Ascending aorta (tissue), 2 donors: ENCODE measurements at regions not wholly inside any gene's neighbourhood (a gene's known extent, or its start where the extent isn't known, plus 50 kb on each side); places are given as distances from the start of the nearest gene placed in this dataset.
A peak's percentile ranks its signal among the peaks of the same experiment; 100 is the strongest.

Experiments used
- DNase-seq, 2 donors: peaks; one replicate each; pipeline ENCODE4 v3.0.0-alpha.2; 2019; ENCODE audit warnings: low spot score in 2 of 2
- H3K27ac ChIP-seq, 2 donors: fragments of 200-600 bp; sonication (generic); one replicate each; pipeline ENCODE4 v1.5.1; 2016 to 2017; ENCODE audit warnings: mild to moderate bottlenecking in 1 of 2
- H3K27me3 ChIP-seq: fragments of 200-600 bp; sonication (generic); one replicate; pipeline ENCODE4 v1.5.1; 2017
- H3K36me3 ChIP-seq, 2 donors: fragments of 200-600 bp; sonication (generic); one replicate each; pipeline ENCODE4 v1.5.1; 2016
- H3K4me1 ChIP-seq, 2 donors: fragments of 200-600 bp; sonication (generic); one replicate each; pipeline ENCODE4 v1.5.1; 2016 to 2017; ENCODE audit warnings: mild to moderate bottlenecking in 1 of 2
- H3K4me3 ChIP-seq, 2 donors: fragments of 200-600 bp; sonication (generic); one replicate each; pipeline ENCODE4 v1.5.1; 2016 to 2017; ENCODE audit warnings: mild to moderate bottlenecking in 1 of 2
- H3K9me3 ChIP-seq, 2 donors: fragments of 200-600 bp; sonication (generic); one replicate each; pipeline ENCODE4 v1.5.1; 2016
- intact Hi-C: fragments of 100-400 bp; cut with DNase I; formaldehyde crosslinking; loops from one replicate; pipeline ENCODE4 v1.15.1; 2023
- TF ChIP-seq, protein P1 (sequence below), 3 experiments: fragments of 200-600 bp in 2 of 3; fragments of 450-650 bp in 1 of 3; sonication (generic) in 2 of 3; IDR thresholded peaks; one replicate each; pipeline ENCODE4 v1.5.1; 2016 to 2019; ENCODE audit warnings: antibody characterized with exemption in 3 of 3, mild to moderate bottlenecking in 1 of 3, moderate library complexity in 1 of 3

DNA sequence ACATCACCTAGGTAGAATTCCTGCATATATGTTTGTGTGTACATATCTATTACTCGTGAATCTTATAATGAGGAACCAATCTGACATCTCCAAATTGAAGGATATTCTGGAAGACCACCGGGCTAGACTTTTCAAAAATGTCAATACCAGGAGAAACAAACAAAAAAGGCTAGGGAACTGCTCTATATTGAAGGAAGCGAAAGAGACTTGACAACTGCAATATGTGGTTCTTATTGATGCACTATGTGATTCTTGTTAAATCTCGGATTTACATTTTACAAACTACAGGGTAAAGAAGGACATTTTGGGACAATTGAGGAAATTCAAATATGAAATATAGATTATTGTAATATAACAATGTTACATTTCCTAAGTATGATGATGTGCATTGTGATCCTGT lies 137.5 kb upstream of the CCDC54 start:
- Histone ChIP-seq H3K36me3 (no peaks in the 10 kb centered on the region), H3K27ac (peak overlapping the region in 1 of 2 donors; percentile 79), H3K4me3 (peak overlapping the region; percentile 78 to 92), H3K27me3 (no peaks in the 10 kb centered on the region), H3K9me3 (no peaks in the 10 kb centered on the region), H3K4me1 (peaks cover 0 to 12% of the 10 kb centered on the region in 2 donors)
- DNase-seq: no peak
- TF ChIP-seq, protein P1, sequence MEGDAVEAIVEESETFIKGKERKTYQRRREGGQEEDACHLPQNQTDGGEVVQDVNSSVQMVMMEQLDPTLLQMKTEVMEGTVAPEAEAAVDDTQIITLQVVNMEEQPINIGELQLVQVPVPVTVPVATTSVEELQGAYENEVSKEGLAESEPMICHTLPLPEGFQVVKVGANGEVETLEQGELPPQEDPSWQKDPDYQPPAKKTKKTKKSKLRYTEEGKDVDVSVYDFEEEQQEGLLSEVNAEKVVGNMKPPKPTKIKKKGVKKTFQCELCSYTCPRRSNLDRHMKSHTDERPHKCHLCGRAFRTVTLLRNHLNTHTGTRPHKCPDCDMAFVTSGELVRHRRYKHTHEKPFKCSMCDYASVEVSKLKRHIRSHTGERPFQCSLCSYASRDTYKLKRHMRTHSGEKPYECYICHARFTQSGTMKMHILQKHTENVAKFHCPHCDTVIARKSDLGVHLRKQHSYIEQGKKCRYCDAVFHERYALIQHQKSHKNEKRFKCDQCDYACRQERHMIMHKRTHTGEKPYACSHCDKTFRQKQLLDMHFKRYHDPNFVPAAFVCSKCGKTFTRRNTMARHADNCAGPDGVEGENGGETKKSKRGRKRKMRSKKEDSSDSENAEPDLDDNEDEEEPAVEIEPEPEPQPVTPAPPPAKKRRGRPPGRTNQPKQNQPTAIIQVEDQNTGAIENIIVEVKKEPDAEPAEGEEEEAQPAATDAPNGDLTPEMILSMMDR (IDR thresholded peaks at IDR 0.05): no peak
- intact Hi-C loops: loop anchor here (2.0 to 10.0 kb wide), 7 partner anchors 191 to 1345 kb away; partner anchors contain the start of genes CD47, CIP2A, DZIP3 and IFT57

DNA sequence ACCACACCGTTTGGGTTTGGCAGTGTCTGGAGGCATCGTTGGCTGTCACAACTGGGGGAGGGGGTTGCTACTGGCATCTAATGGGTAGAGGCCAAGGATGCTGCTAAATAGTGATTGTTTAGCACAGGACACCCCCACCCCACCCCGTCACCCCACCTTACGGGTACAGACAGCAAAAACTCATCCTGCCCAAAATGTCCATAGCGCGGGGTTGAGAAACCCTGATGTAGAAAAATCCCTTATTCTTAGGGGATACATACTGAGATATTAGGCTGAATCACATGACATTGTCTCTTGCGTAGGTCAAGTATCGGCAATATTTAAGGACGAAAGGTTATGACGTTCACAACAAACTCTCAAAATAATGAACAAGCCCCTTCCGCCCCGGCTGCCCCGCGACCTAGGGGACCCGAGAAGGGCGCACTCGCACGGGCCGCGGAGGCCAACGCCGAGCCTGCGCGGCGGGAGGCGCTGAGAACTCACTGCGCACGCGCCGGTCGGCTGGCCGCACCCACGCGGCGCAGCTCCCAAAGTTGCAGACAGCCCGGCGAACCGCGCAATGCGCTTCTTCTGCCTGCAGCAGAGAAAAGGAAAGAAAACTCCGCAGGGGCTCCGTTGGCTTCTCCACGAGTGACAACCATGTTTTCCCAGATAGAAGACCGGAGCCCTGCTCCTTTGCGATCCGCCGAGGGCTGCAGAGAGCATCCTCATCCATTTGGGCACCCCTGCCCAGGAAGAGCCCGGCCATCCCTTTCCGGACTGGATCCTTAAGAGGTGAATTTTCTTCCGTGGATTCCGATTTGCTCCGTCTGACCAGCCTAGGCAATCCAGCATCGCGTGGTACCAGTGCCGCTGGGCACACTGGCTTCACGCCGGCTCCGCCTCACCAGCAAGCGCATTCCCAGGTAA lies 136.8 kb upstream of the CCDC54 start:
- intact Hi-C loops: loop anchor here (2.0 kb wide), 1 partner anchor 190 kb away; no protein-coding TSS in a partner anchor
- peak in 1 of 2 donors; percentile 83 for DNase-seq
- H3K4me1 ChIP-seq: peaks cover 0 to 12% of the 10 kb centered on the region in 2 donors
- H3K36me3 ChIP-seq: no peaks in the 10 kb centered on the region
- no peaks in the 10 kb centered on the region for H3K9me3 ChIP-seq
- peak overlapping the region; percentile 79 to 80 for H3K27ac ChIP-seq
- H3K27me3 ChIP-seq: no peaks in the 10 kb centered on the region
- TF ChIP-seq, protein P1 (IDR thresholded peaks at IDR 0.05): no peak
- H3K4me3 ChIP-seq: peak overlapping the region; percentile 78 to 92

DNA sequence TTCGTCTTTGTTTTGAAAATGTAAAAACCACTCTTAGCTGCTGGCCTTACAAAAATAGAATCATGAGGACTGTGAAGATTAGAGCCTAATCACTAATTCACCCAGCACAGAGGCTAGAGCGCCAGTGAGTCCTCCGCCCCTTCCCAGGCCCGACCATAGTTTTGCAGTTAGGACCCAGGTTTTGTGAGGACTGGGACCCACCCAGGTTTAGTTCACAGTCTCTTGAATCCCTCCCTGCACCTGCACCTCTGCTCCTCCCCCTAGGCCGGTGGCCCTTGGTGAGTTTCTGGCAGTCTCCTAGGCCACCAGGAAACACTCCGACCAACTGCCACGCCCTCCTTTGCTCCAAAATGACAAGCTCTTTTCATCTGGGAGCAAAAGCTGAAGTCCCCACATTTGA lies 136.0 kb upstream of the CCDC54 start:
- intact Hi-C loops: loop anchor here (2.0 kb wide), 1 partner anchor 190 kb away; no protein-coding TSS in a partner anchor
- DNase-seq: no peak
- no peaks in the 10 kb centered on the region for H3K27me3 ChIP-seq
- H3K27ac ChIP-seq: peak overlapping the region; percentile 79 to 80
- no peaks in the 10 kb centered on the region for H3K9me3 ChIP-seq
- peaks cover 0 to 12% of the 10 kb centered on the region in 2 donors for H3K4me1 ChIP-seq
- H3K4me3 ChIP-seq: peak overlapping the region; percentile 78 to 92
- H3K36me3 ChIP-seq: peaks cover 6% of the 10 kb centered on the region in 2 donors
- TF ChIP-seq, protein P1 (IDR thresholded peaks at IDR 0.05): no peak

DNA sequence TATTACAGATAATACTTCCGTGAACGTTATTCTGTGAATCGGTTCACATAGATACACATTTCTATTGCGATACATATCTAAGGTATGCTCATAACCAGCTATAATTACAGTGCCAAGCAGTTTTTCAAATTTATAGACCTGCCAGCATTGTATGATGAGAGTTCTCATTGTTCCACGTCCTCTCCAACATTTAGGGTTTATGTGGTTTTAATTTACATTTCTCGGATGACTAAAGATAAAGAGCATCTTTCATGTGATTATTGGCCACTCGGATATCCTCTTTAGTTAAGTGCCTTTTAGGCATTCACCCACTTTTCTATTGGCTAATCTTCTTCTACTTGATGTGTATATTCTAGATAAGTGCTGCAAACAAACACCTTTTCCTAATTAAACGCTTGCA lies 134.7 kb upstream of the CCDC54 start:
- intact Hi-C loops: no loop called here
- TF ChIP-seq, protein P1 (IDR thresholded peaks at IDR 0.05): no peak
- Histone ChIP-seq H3K4me1 (peaks cover 0 to 12% of the 10 kb centered on the region in 2 donors), H3K36me3 (peaks cover 8 to 14% of the 10 kb centered on the region in 2 donors), H3K27ac (no peak overlapping the region), H3K27me3 (no peaks in the 10 kb centered on the region), H3K9me3 (no peaks in the 10 kb centered on the region), H3K4me3 (peak overlapping the region; percentile 1 to 92)
- no peak for DNase-seq

DNA sequence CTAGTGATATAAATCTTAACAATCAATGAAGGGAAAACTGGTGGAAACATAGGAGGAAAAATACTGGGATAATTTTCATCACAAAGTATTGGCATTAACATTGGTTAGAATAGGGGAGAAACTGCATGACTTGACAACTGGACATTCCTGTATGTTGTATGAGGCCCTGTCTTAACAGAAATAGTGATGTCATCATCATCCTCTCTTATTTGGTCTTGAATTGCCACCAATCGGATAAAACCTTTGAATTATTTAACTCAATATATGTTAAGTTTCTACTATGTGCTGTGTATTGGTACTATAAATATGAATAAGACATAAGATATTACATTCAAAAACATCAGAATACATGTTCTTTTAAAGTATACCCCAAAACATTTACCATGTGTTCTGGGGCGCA lies 130.1 kb upstream of the CCDC54 start:
- DNase-seq: no peak

More for the DNA sequence above, 130.1 kb upstream of the CCDC54 start:
- Histone ChIP-seq H3K36me3 (peaks cover 8 to 31% of the 10 kb centered on the region in 2 donors), H3K4me1 (peaks cover 0 to 3% of the 10 kb centered on the region in 2 donors), H3K9me3 (no peaks in the 10 kb centered on the region), H3K4me3 (no peak overlapping the region), H3K27me3 (no peaks in the 10 kb centered on the region), H3K27ac (no peak overlapping the region)
- TF ChIP-seq, protein P1 (IDR thresholded peaks at IDR 0.05): no peak
- intact Hi-C loops: no loop called here
